ENCODE measurements at regions not wholly inside any gene's neighbourhood (a gene's known extent, or its start where the extent isn't known, plus 50 kb on each side); places are given as distances from the start of the nearest gene placed in this dataset.

- ATAC-seq = no peak
- TF ChIP-seq, protein P1, sequence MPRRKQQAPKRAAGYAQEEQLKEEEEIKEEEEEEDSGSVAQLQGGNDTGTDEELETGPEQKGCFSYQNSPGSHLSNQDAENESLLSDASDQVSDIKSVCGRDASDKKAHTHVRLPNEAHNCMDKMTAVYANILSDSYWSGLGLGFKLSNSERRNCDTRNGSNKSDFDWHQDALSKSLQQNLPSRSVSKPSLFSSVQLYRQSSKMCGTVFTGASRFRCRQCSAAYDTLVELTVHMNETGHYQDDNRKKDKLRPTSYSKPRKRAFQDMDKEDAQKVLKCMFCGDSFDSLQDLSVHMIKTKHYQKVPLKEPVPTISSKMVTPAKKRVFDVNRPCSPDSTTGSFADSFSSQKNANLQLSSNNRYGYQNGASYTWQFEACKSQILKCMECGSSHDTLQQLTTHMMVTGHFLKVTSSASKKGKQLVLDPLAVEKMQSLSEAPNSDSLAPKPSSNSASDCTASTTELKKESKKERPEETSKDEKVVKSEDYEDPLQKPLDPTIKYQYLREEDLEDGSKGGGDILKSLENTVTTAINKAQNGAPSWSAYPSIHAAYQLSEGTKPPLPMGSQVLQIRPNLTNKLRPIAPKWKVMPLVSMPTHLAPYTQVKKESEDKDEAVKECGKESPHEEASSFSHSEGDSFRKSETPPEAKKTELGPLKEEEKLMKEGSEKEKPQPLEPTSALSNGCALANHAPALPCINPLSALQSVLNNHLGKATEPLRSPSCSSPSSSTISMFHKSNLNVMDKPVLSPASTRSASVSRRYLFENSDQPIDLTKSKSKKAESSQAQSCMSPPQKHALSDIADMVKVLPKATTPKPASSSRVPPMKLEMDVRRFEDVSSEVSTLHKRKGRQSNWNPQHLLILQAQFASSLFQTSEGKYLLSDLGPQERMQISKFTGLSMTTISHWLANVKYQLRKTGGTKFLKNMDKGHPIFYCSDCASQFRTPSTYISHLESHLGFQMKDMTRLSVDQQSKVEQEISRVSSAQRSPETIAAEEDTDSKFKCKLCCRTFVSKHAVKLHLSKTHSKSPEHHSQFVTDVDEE (CRISPR knock-in tag; IDR thresholded peaks at IDR 0.05) = no peak
- TF ChIP-seq ZC3H10 (CRISPR knock-in tag; IDR thresholded peaks at IDR 0.05) = no peak
- TF ChIP-seq RARB (CRISPR knock-in tag; IDR thresholded peaks at IDR 0.05) = no peak
- TF ChIP-seq ZFP30 (CRISPR knock-in tag; IDR thresholded peaks at IDR 0.05) = no peak
- no peak for TF ChIP-seq TCF4 (CRISPR knock-in tag; IDR thresholded peaks at IDR 0.05; ENCODE audit: borderline replicate concordance)
- no peak for TF ChIP-seq ZNF70 (CRISPR knock-in tag; IDR thresholded peaks at IDR 0.05)
These were observed 122.9 kb upstream of the CADM1 start for GRCh38 chr11:115627071-115627470.

DNA sequence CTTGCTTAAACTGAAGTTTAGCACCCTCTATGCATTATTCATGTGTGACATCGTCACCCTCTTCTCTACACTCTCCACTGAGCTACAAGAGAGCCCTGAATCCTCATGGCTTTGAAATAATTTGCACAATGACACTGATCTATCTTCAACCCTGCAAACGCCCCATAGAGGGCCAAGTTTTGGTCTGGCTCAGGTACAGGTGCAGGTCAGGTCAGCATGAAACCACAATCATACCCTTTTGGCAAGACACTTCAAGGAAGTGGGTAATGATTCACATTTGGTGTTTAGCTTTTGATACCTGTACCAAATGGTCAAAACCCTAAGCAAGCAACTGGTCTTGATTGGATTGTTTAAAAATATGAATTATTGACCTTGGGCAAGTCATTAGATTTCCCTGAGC is 122.2 kb upstream of the CADM1 start:
- no peak for ATAC-seq
- TF ChIP-seq ARNTL (CRISPR knock-in tag; IDR thresholded peaks at IDR 0.05; ENCODE audit: borderline replicate concordance, low read depth) = no peak
- TF ChIP-seq TOX (CRISPR knock-in tag; IDR thresholded peaks at IDR 0.05; ENCODE audit: borderline replicate concordance) = no peak
- no peak for TF ChIP-seq ZNF8 (CRISPR knock-in tag; IDR thresholded peaks at IDR 0.05)
- TF ChIP-seq, protein P2, sequence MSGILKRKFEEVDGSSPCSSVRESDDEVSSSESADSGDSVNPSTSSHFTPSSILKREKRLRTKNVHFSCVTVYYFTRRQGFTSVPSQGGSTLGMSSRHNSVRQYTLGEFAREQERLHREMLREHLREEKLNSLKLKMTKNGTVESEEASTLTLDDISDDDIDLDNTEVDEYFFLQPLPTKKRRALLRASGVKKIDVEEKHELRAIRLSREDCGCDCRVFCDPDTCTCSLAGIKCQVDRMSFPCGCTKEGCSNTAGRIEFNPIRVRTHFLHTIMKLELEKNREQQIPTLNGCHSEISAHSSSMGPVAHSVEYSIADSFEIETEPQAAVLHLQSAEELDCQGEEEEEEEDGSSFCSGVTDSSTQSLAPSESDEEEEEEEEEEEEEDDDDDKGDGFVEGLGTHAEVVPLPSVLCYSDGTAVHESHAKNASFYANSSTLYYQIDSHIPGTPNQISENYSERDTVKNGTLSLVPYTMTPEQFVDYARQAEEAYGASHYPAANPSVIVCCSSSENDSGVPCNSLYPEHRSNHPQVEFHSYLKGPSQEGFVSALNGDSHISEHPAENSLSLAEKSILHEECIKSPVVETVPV (CRISPR knock-in tag; IDR thresholded peaks at IDR 0.05) = no peak
- no peak for TF ChIP-seq ESRRG (CRISPR knock-in tag; IDR thresholded peaks at IDR 0.05)

- TF ChIP-seq GLIS3 (CRISPR knock-in tag; IDR thresholded peaks at IDR 0.05) (no peak), ZFP30 (CRISPR knock-in tag; IDR thresholded peaks at IDR 0.05) (no peak), CSDC2 (CRISPR knock-in tag; IDR thresholded peaks at IDR 0.05) (no peak), BACH2 (CRISPR knock-in tag; IDR thresholded peaks at IDR 0.05; ENCODE audit: borderline replicate concordance) (no peak), ZC3H10 (CRISPR knock-in tag; IDR thresholded peaks at IDR 0.05) (no peak), ISL1 (CRISPR knock-in tag; IDR thresholded peaks at IDR 0.05) (no peak), OSR1 (CRISPR knock-in tag; IDR thresholded peaks at IDR 0.05) (no peak), TCF4 (CRISPR knock-in tag; IDR thresholded peaks at IDR 0.05; ENCODE audit: borderline replicate concordance) (no peak), CREB5 (CRISPR knock-in tag; IDR thresholded peaks at IDR 0.05; ENCODE audit: low read depth) (no peak), TOX (CRISPR knock-in tag; IDR thresholded peaks at IDR 0.05; ENCODE audit: borderline replicate concordance) (no peak), SNAI2 (CRISPR knock-in tag; IDR thresholded peaks at IDR 0.05) (no peak), ZFP3 (CRISPR knock-in tag; IDR thresholded peaks at IDR 0.05) (no peak), ESRRG (CRISPR knock-in tag; IDR thresholded peaks at IDR 0.05) (no peak), ZNF8 (CRISPR knock-in tag; IDR thresholded peaks at IDR 0.05) (no peak), ARNTL (CRISPR knock-in tag; IDR thresholded peaks at IDR 0.05; ENCODE audit: borderline replicate concordance, low read depth) (no peak)
- TF ChIP-seq, protein P1 (CRISPR knock-in tag; IDR thresholded peaks at IDR 0.05) = no peak
- TF ChIP-seq, protein P3, sequence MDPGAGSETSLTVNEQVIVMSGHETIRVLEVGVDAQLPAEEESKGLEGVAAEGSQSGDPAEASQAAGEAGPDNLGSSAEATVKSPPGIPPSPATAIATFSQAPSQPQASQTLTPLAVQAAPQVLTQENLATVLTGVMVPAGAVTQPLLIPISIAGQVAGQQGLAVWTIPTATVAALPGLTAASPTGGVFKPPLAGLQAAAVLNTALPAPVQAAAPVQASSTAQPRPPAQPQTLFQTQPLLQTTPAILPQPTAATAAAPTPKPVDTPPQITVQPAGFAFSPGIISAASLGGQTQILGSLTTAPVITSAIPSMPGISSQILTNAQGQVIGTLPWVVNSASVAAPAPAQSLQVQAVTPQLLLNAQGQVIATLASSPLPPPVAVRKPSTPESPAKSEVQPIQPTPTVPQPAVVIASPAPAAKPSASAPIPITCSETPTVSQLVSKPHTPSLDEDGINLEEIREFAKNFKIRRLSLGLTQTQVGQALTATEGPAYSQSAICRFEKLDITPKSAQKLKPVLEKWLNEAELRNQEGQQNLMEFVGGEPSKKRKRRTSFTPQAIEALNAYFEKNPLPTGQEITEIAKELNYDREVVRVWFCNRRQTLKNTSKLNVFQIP (CRISPR knock-in tag; IDR thresholded peaks at IDR 0.05; ENCODE audit: borderline replicate concordance, low read depth) = no peak
- TF ChIP-seq, protein P2 (CRISPR knock-in tag; IDR thresholded peaks at IDR 0.05) = no peak
- no peak for ATAC-seq
These were observed 121.3 kb upstream of the CADM1 start for GRCh38 chr11:115625502-115625901.
